CD4-positive, CD25-positive, alpha-beta regulatory T cell (primary cell): ENCODE measurements at regions not wholly inside any gene's neighbourhood (a gene's known extent, or its start where the extent isn't known, plus 50 kb on each side); places are given as distances from the start of the nearest gene placed in this dataset.

Experiments used
- ATAC-seq, 2 donors: fragments of 150-1000 bp; cut with Tn5 transposase; one replicate each; pipeline ENCODE4 v1.10.0; 2021; ENCODE audit warnings: low read depth in 2 of 2, moderate number of reproducible peaks in 2 of 2, moderate library complexity in 1 of 2
- DNase-seq, 3 donors: peaks; one replicate each; pipeline versions ENCODE4 v3.0.0 to v3.0.0-alpha.2; 2012 to 2022; ENCODE audit warnings: mixed read lengths in 1 of 3
- H3K27ac ChIP-seq: one replicate; pipeline ENCODE4 v1.7.0; 2013; ENCODE audit warnings: mild to moderate bottlenecking, low read length; ENCODE audit not compliant: insufficient read depth, poor library complexity, severe bottlenecking
- H3K27me3 ChIP-seq: one replicate; pipeline ENCODE4 v1.7.0; 2013; ENCODE audit warnings: low read length; ENCODE audit not compliant: control insufficient read depth, insufficient read depth
- H3K36me3 ChIP-seq: one replicate; pipeline ENCODE4 v1.7.0; 2013; ENCODE audit warnings: mild to moderate bottlenecking, low read length, moderate library complexity; ENCODE audit not compliant: control insufficient read depth, insufficient read depth
- H3K4me1 ChIP-seq: 2 replicates; pipeline ENCODE4 v1.7.0; 2013; ENCODE audit warnings: mild to moderate bottlenecking, low read length; ENCODE audit not compliant: insufficient read depth, control insufficient read depth, poor library complexity, severe bottlenecking
- H3K4me3 ChIP-seq: one replicate; pipeline ENCODE4 v1.7.0; 2013; ENCODE audit warnings: low read depth, mild to moderate bottlenecking, low read length, moderate library complexity
- H3K9me3 ChIP-seq, 2 experiments: 1 replicate in 1 of 2; 2 replicates in 1 of 2; pipeline ENCODE4 v1.7.0; 2013; ENCODE audit warnings: low read length in 2 of 2, mild to moderate bottlenecking in 1 of 2, moderate library complexity in 1 of 2; ENCODE audit not compliant: control insufficient read depth in 2 of 2
- H3K27ac Mint-ChIP-seq, 3 donors: one replicate each; pipeline ENCODE4 v1.8.0; 2020 to 2022; ENCODE audit warnings: mild to moderate bottlenecking in 3 of 3, mixed read lengths in 3 of 3, moderate library complexity in 2 of 3
- H3K27me3 Mint-ChIP-seq: one replicate; pipeline ENCODE4 v1.8.0; 2022; ENCODE audit warnings: mild to moderate bottlenecking, mixed read lengths
- H3K36me3 Mint-ChIP-seq: one replicate; pipeline ENCODE4 v1.8.0; 2020; ENCODE audit warnings: mixed read lengths
- H3K4me1 Mint-ChIP-seq, 4 donors: one replicate each; pipeline ENCODE4 v1.8.0; 2020 to 2022; ENCODE audit warnings: mixed read lengths in 4 of 4, mild to moderate bottlenecking in 1 of 4
- H3K4me3 Mint-ChIP-seq, 4 donors: one replicate each; pipeline ENCODE4 v1.8.0; 2020 to 2022; ENCODE audit warnings: mild to moderate bottlenecking in 4 of 4, mixed read lengths in 4 of 4, moderate library complexity in 3 of 4
- H3K9me3 Mint-ChIP-seq, 7 donors: one replicate each; pipeline ENCODE4 v1.8.0; 2020 to 2022; ENCODE audit warnings: mixed read lengths in 7 of 7, mild to moderate bottlenecking in 3 of 7, moderate library complexity in 2 of 7

DNA sequence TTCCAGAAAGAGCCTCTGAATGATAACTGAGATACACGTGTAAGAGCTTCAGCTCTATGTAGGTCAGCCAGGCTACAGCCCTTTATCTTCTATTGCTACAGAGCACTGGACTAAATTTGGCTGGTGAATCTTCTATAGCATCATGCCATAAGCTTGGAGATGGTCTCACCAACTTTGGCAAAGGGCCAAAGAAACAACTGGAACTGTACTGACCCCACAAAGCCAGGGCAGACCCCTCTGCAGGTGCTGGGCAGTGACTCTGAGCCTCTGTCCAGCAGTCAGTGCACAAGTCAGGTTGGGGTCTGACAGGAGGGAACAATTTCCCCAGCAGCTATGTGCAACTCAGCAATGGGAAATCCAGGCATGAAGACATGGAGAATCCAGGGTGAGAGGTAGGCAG lies 57.8 kb upstream of the NFASC start:
- H3K36me3 Mint-ChIP-seq, result no peaks in the 10 kb centered on the region
- H3K4me3 Mint-ChIP-seq, result no peak overlapping the region
- H3K27me3 Mint-ChIP-seq, result peaks cover 23% of the 10 kb centered on the region
- Histone ChIP-seq H3K4me1 (no peaks in the 10 kb centered on the region), H3K9me3 (no peaks in the 10 kb centered on the region), H3K27me3 (peaks cover 9% of the 10 kb centered on the region), H3K36me3 (no peaks in the 10 kb centered on the region), H3K27ac (no peak overlapping the region), H3K4me3 (no peak overlapping the region)
- ATAC-seq, result no peak
- no peak overlapping the region for H3K27ac Mint-ChIP-seq
- no peaks in the 10 kb centered on the region for H3K9me3 Mint-ChIP-seq
- H3K4me1 Mint-ChIP-seq, result no peaks in the 10 kb centered on the region
- DNase-seq, result no peak

DNA sequence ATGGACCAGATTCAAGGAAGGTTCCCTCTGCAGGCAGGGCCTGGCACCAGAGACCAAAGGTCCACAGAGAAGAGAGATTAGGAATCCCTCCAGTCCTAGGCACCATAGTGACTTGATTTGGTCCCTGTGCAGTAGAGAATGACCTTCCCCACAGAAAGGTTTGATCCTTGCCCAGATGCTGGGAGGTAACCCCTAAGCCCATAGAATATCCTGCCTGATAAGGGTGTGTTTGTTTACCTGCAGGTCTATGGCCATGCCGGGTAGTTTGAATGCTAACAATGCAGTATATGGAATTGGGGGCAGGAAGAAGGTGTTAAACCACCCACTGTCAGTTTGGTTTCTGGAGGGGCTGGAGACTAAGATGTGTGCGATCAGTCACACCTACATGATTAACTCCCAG lies 57.1 kb upstream of the NFASC start:
- Histone ChIP-seq H3K4me3 (no peak overlapping the region), H3K9me3 (no peaks in the 10 kb centered on the region), H3K4me1 (no peaks in the 10 kb centered on the region), H3K36me3 (no peaks in the 10 kb centered on the region), H3K27ac (no peak overlapping the region), H3K27me3 (peaks cover 9% of the 10 kb centered on the region)
- Mint-ChIP-seq H3K27ac (no peak overlapping the region), H3K4me1 (no peaks in the 10 kb centered on the region), H3K36me3 (no peaks in the 10 kb centered on the region), H3K27me3 (peaks cover 23% of the 10 kb centered on the region), H3K4me3 (no peak overlapping the region), H3K9me3 (no peaks in the 10 kb centered on the region)
- ATAC-seq, result no peak
- DNase-seq, result no peak

DNA sequence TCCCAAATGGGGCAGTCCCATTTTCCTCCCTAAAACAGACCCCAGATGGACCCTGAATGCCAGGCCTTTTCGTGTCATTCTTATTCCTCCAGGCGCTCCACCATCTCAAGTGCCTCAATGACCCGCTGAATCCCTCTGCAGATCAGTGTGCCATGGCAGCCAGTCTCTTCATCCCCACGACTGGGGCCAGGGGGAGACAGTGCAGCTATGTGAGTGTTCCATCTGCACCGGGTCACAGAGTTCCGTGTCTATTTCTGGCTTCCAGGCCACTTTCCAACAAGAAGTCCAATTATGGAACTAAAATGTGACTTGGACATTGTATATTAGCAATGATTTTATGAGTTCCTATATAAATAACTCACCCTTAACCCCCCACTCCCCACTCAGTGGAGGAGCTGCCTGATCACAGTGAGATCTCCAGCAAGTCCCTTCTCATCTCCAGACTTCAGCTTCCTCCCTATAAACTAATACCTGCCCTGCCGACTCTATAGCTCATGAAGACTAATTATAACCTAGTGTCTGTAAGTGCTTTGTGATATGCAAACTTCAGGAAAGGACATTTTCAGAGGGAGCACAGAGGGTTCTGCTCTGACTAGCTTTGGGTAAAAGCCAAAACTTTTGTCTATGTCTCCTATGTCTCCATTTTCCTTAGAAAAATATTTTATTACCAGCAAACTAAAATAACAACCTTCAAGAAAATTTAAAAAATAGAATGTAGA lies 56.3 kb upstream of the NFASC start:
- Histone ChIP-seq H3K27me3 (peaks cover 12% of the 10 kb centered on the region), H3K27ac (no peak overlapping the region), H3K9me3 (no peaks in the 10 kb centered on the region), H3K4me1 (no peaks in the 10 kb centered on the region), H3K36me3 (no peaks in the 10 kb centered on the region), H3K4me3 (no peak overlapping the region)
- H3K4me3 Mint-ChIP-seq, result no peak overlapping the region
- ATAC-seq (no peak), DNase-seq (no peak)
- H3K4me1 Mint-ChIP-seq, result no peaks in the 10 kb centered on the region
- peaks cover 23% of the 10 kb centered on the region for H3K27me3 Mint-ChIP-seq
- no peaks in the 10 kb centered on the region for H3K9me3 Mint-ChIP-seq
- H3K36me3 Mint-ChIP-seq, result no peaks in the 10 kb centered on the region
- H3K27ac Mint-ChIP-seq, result no peak overlapping the region

DNA sequence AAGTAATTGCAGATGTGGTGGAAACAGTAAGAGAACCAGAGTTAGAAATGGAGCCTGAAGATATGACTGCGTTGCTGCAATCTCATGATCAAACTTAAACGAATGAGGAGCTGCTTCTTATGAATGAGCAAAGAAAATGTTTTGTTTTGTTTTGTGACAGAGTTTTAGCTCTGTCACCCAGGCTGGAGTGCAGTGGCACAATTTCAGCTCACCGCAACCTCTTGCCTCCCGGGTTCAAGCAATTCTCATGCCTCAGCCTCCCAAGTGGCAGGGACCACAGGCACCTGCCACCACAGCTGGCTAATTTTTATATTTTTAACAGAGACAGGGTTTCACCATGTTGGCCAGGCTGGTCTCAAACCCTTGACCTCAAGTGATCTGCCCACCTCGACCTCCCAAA lies 53.3 kb upstream of the NFASC start:
- no peaks in the 10 kb centered on the region for H3K36me3 ChIP-seq
- Mint-ChIP-seq H3K36me3 (no peaks in the 10 kb centered on the region), H3K27me3 (peaks cover 29% of the 10 kb centered on the region), H3K27ac (no peak overlapping the region), H3K4me3 (no peak overlapping the region), H3K9me3 (peaks cover 0 to 2% (median 0%) of the 10 kb centered on the region in 7 donors), H3K4me1 (no peaks in the 10 kb centered on the region)
- H3K27me3 ChIP-seq, result peaks cover 14% of the 10 kb centered on the region
- ATAC-seq (no peak), DNase-seq (no peak)
- H3K4me1 ChIP-seq, result no peaks in the 10 kb centered on the region
- H3K4me3 ChIP-seq, result no peak overlapping the region
- H3K9me3 ChIP-seq, result no peaks in the 10 kb centered on the region
- H3K27ac ChIP-seq, result no peak overlapping the region

DNA sequence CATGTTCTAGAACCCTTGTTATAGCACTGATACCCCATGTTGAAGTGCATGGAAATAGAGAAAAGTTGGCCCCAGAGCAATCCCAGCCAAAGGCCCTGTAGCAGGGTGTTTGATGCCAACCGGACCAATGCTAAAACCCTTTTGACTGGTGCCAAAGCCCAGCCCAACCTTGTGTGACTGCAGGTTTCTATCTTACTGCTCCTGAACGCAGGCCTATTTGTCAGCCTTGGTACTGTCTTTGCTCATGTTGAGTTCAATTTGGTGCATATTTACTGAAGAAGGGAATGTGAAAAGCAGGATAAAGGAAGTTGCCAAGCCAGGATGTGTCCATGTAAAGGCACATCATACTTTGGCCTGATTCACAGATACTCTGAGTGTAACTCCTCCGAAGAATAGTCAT lies 51.7 kb upstream of the NFASC start:
- no peak for DNase-seq
- Mint-ChIP-seq H3K4me1 (no peaks in the 10 kb centered on the region), H3K36me3 (no peaks in the 10 kb centered on the region), H3K27me3 (peaks cover 35% of the 10 kb centered on the region), H3K4me3 (no peak overlapping the region), H3K9me3 (peaks cover 0 to 3% (median 0%) of the 10 kb centered on the region in 7 donors), H3K27ac (no peak overlapping the region)
- ATAC-seq, result no peak
- Histone ChIP-seq H3K36me3 (no peaks in the 10 kb centered on the region), H3K27ac (no peak overlapping the region), H3K4me1 (no peaks in the 10 kb centered on the region), H3K9me3 (no peaks in the 10 kb centered on the region), H3K27me3 (peaks cover 10% of the 10 kb centered on the region), H3K4me3 (no peak overlapping the region)

DNA sequence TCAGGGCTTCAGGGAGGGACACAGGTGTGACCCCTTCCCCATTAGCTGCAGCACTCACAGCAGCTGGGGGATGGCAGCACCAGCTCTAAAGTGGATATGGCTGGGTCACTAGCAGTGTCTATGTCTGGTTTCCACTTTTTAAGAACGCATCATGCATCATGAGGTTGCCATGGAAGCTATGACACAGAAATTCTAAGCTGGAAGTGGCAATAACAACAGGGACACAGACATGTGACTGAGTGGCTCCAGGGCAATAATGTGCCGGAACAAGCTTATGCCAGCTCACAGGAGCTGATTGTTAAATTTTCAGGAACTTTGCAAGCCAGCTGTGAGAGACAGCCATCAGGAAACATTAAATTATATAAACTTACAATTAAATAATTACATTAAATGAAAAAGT lies 51.2 kb upstream of the NFASC start:
- no peak overlapping the region for H3K4me3 ChIP-seq
- peaks cover 32% of the 10 kb centered on the region for H3K27me3 Mint-ChIP-seq
- H3K36me3 ChIP-seq, result no peaks in the 10 kb centered on the region
- H3K27ac ChIP-seq, result no peak overlapping the region
- H3K4me1 ChIP-seq, result no peaks in the 10 kb centered on the region
- no peaks in the 10 kb centered on the region for H3K9me3 ChIP-seq
- H3K27me3 ChIP-seq, result peaks cover 10% of the 10 kb centered on the region
- H3K4me1 Mint-ChIP-seq, result no peaks in the 10 kb centered on the region
- no peak overlapping the region for H3K27ac Mint-ChIP-seq
- DNase-seq, result no peak
- H3K36me3 Mint-ChIP-seq, result no peaks in the 10 kb centered on the region
- peaks cover 0 to 3% (median 0%) of the 10 kb centered on the region in 7 donors for H3K9me3 Mint-ChIP-seq
- H3K4me3 Mint-ChIP-seq, result no peak overlapping the region
- ATAC-seq, result no peak
